B cell (primary cell): ENCODE measurements at regions not wholly inside any gene's neighbourhood (a gene's known extent, or its start where the extent isn't known, plus 50 kb on each side); places are given as distances from the start of the nearest gene placed in this dataset.

Experiments used
- ATAC-seq: fragments of 200-7000 bp; cut with Tn5 transposase; one replicate; pipeline ENCODE4 v1.10.0; 2021; ENCODE audit warnings: low read depth, mild to moderate bottlenecking, moderate number of reproducible peaks, moderate library complexity
- CTCF ChIA-PET: fragments of 350-600 bp; sonication (Branson Sonifier 250); formaldehyde crosslinking; loops from one replicate; lab custom pipeline; 2021; ENCODE audit warnings: antibody characterized with exemption, inconsistent platforms; lab: Charles Lee
- POLR2A ChIA-PET: fragments of 350-600 bp; sonication (Branson Sonifier 250); formaldehyde crosslinking; loops from one replicate; lab custom pipeline; 2021; ENCODE audit warnings: antibody characterized with exemption; lab: Charles Lee
- DNase-seq: peaks from one replicate; pipeline ENCODE4 v3.0.0; 2013
- H2AFZ ChIP-seq: 2 replicates; pipeline ENCODE4 v1.6.1; 2012; ENCODE audit warnings: mild to moderate bottlenecking, low read depth, low read length; ENCODE audit not compliant: insufficient read depth, poor library complexity, severe bottlenecking
- H3K27ac ChIP-seq, 2 donors: 1 replicate in 1 of 2; 2 replicates in 1 of 2; pipeline ENCODE4 v1.5.1; 2012 to 2013; ENCODE audit warnings: low read length in 2 of 2, mild to moderate bottlenecking in 2 of 2, moderate library complexity in 1 of 2
- H3K27me3 ChIP-seq, 4 experiments: fragments of 200-600 bp in 1 of 4; sonication (generic) in 1 of 4; replicated peaks in 1 of 4; 1 replicate in 2 of 4; 2 replicates in 2 of 4; pipeline versions ENCODE4 v1.6.1 to v1.7.0; 2013 to 2016; ENCODE audit warnings: low read length in 3 of 4, mild to moderate bottlenecking in 2 of 4, mixed read lengths in 1 of 4, moderate library complexity in 1 of 4; ENCODE audit not compliant: insufficient read depth in 4 of 4, control insufficient read depth in 3 of 4; ENCODE audit errors: control extremely low read depth in 1 of 4
- H3K36me3 ChIP-seq, 2 experiments: replicated peaks in 1 of 2; 1 replicate in 1 of 2; 2 replicates in 1 of 2; pipeline versions ENCODE4 v1.6.1 to v1.7.1; 2013; ENCODE audit warnings: low read length in 1 of 2; ENCODE audit not compliant: insufficient read depth in 2 of 2, control insufficient read depth in 1 of 2; ENCODE audit errors: control extremely low read depth in 1 of 2, extremely low read depth in 1 of 2
- H3K4me1 ChIP-seq, 2 donors: fragments of 200-600 bp in 1 of 2; sonication (generic) in 1 of 2; 1 replicate in 1 of 2; 2 replicates in 1 of 2; pipeline versions ENCODE4 v1.5.1 to v1.6.1; 2013 to 2017; ENCODE audit warnings: low read length in 2 of 2; ENCODE audit not compliant: control insufficient read depth in 2 of 2, insufficient read depth in 2 of 2
- H3K4me2 ChIP-seq: replicated peaks from 2 replicates; pipeline ENCODE3; 2012; ENCODE audit warnings: mild to moderate bottlenecking, low read depth, low read length; ENCODE audit not compliant: poor library complexity, severe bottlenecking
- H3K4me3 ChIP-seq, 5 experiments: fragments of 200-600 bp in 1 of 5; sonication (generic) in 1 of 5; 1 replicate in 3 of 5; 2 replicates in 2 of 5; pipeline versions ENCODE4 v1.5.1 to v1.7.0; 2011 to 2016; ENCODE audit warnings: low read length in 4 of 5, mild to moderate bottlenecking in 4 of 5, low read depth in 2 of 5, control low read depth in 1 of 5, moderate library complexity in 1 of 5; ENCODE audit not compliant: insufficient read depth in 1 of 5; ENCODE audit errors: control extremely low read depth in 1 of 5, extremely low read depth in 1 of 5
- H3K79me2 ChIP-seq: fragments of 200-600 bp; sonication (generic); one replicate; pipeline ENCODE4 v1.6.0; 2016; ENCODE audit warnings: low read length; ENCODE audit not compliant: control insufficient read depth, insufficient read depth
- H3K9ac ChIP-seq: fragments of 200-600 bp; sonication (generic); 2 replicates; pipeline ENCODE4 v1.6.1; 2017; ENCODE audit warnings: mild to moderate bottlenecking, low read length, moderate library complexity
- H3K9me3 ChIP-seq, 3 donors: one replicate each; pipeline versions ENCODE4 v1.6.1 to v1.7.1; 2013; ENCODE audit warnings: low read length in 2 of 3; ENCODE audit not compliant: control insufficient read depth in 2 of 3, insufficient read depth in 1 of 3; ENCODE audit errors: control extremely low read depth in 1 of 3
- H4K20me1 ChIP-seq: 2 replicates; pipeline ENCODE4 v1.6.0; 2012; ENCODE audit warnings: mild to moderate bottlenecking, low read length; ENCODE audit not compliant: insufficient read depth, control insufficient read depth, poor library complexity, severe bottlenecking
- H3K27ac Mint-ChIP-seq: one replicate; pipeline ENCODE4 v1.8.0; 2021; ENCODE audit warnings: mixed read lengths
- H3K27me3 Mint-ChIP-seq: one replicate; pipeline ENCODE4 v1.8.0; 2021; ENCODE audit warnings: mixed read lengths
- H3K4me1 Mint-ChIP-seq: one replicate; pipeline ENCODE4 v1.8.0; 2021; ENCODE audit warnings: mixed read lengths
- H3K4me3 Mint-ChIP-seq: one replicate; pipeline ENCODE4 v1.8.0; 2021; ENCODE audit warnings: mixed read lengths
- H3K9me3 Mint-ChIP-seq: one replicate; pipeline ENCODE4 v1.8.0; 2022; ENCODE audit warnings: mixed read lengths; ENCODE audit not compliant: insufficient read depth
- CTCF ChIP-seq: fragments of 200-600 bp; IDR thresholded peaks from one replicate; pipeline ENCODE4 v1.8.0; 2022; ENCODE audit warnings: antibody characterized with exemption, mild to moderate bottlenecking
- EZH2 ChIP-seq: IDR thresholded peaks from 2 replicates; pipeline ENCODE4 v1.6.1; 2012; ENCODE audit warnings: borderline replicate concordance, low read depth, mild to moderate bottlenecking, moderate library complexity, low read length; ENCODE audit not compliant: insufficient read depth, poor library complexity, severe bottlenecking
- WGBS: methylation state at CpG from one replicate; pipeline ENCODE4 v1.1.5; 2013; ENCODE audit warnings: missing lambda C conversion rate; ENCODE audit not compliant: insufficient coverage; 5-methylcytosine and 5-hydroxymethylcytosine counted together
- intact Hi-C: fragments of 100-400 bp; cut with micrococcal nuclease; formaldehyde crosslinking; loops from one replicate; pipeline ENCODE4 v1.10.0; 2022

DNA sequence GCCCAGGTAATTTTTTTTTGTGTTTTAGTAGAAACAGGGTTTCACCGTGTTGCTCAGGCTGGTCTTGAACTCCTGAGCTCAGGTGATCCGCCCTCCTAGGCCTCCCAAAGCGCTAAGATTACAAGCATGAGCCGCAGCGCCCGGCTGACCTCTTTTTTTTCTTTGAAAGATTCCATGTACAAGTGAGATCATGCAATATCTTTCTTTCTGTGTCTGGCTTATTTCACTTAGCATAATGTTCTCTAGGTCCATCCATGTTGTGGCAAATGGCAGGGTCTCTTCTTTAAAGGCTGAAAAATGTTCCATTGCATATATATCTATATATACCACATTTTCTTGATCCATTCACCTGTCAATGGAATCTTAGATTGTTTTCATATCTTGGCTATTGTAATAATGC, 255.0 kb upstream of the MYOCD start:
- no peaks in the 10 kb centered on the region for H4K20me1 ChIP-seq
- Mint-ChIP-seq H3K4me3 (no peak overlapping the region), H3K9me3 (no peaks in the 10 kb centered on the region), H3K27me3 (peaks cover 3% of the 10 kb centered on the region), H3K4me1 (no peaks in the 10 kb centered on the region), H3K27ac (no peak overlapping the region)
- H3K4me3 ChIP-seq = no peak overlapping the region
- intact Hi-C loops = no loop called here
- H3K27me3 ChIP-seq = no peaks in the 10 kb centered on the region
- no peaks in the 10 kb centered on the region for H3K36me3 ChIP-seq
- 76% methylated on average over 2 of the region's 6 CpGs for WGBS
- TF ChIP-seq CTCF = no peak
- no peak for TF ChIP-seq EZH2
- H3K4me1 ChIP-seq = no peaks in the 10 kb centered on the region
- POLR2A ChIA-PET = no interaction called here
- H3K79me2 ChIP-seq = no peaks in the 10 kb centered on the region
- CTCF ChIA-PET = no interaction called here
- no peak overlapping the region for H3K4me2 ChIP-seq
- DNase-seq (no peak), ATAC-seq (no peak)
- no peak overlapping the region for H3K27ac ChIP-seq
- no peak overlapping the region for H3K9ac ChIP-seq
- H3K9me3 ChIP-seq = peaks cover 0 to 3% (median 0%) of the 10 kb centered on the region in 3 donors
- H2AFZ ChIP-seq = no peak overlapping the region

DNA sequence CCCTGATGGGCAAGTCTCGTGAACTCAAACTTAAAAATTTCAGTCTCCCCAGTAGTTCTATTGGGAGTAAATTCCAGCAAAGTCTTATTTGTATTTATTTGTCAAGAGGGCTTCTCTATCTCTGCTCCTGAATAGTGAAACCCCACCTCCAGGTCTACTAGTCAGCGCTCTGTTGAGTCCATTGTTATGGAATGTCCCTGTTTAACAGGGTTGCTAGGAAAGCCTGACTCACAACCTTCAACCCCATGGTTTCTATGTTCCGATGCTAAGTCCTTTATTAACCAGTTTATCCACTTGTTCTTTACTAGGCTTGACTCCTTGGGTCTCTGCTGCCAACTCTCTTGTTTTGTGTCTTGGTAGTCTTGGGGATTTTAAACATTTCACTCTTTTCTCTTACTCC, 250.7 kb upstream of the MYOCD start:
- H3K9me3 ChIP-seq = peaks cover 0 to 7% (median 0%) of the 10 kb centered on the region in 3 donors
- H3K27me3 Mint-ChIP-seq = peaks cover 3% of the 10 kb centered on the region
- no peaks in the 10 kb centered on the region for H3K9me3 Mint-ChIP-seq
- no peaks in the 10 kb centered on the region for H3K36me3 ChIP-seq
- H3K27ac ChIP-seq = no peak overlapping the region
- WGBS = 80% methylated on average over 1 of the region's 3 CpGs
- ChIA-PET CTCF (no interaction called here), POLR2A (no interaction called here)
- H3K27me3 ChIP-seq = no peaks in the 10 kb centered on the region
- TF ChIP-seq CTCF (no peak), EZH2 (no peak)
- H3K4me3 ChIP-seq = no peak overlapping the region
- intact Hi-C loops = no loop called here
- no peak overlapping the region for H3K9ac ChIP-seq
- no peaks in the 10 kb centered on the region for H3K4me1 ChIP-seq
- H3K79me2 ChIP-seq = no peaks in the 10 kb centered on the region
- no peak overlapping the region for H2AFZ ChIP-seq
- no peak overlapping the region for H3K27ac Mint-ChIP-seq
- H3K4me3 Mint-ChIP-seq = no peak overlapping the region
- H3K4me1 Mint-ChIP-seq = no peaks in the 10 kb centered on the region
- H4K20me1 ChIP-seq = no peaks in the 10 kb centered on the region
- H3K4me2 ChIP-seq = no peak overlapping the region
- DNase-seq = no peak
- no peak for ATAC-seq
